ENCODE measurements at regions not wholly inside any gene's neighbourhood (a gene's known extent, or its start where the extent isn't known, plus 50 kb on each side); places are given as distances from the start of the nearest gene placed in this dataset.

GRCh38 chr5:6806668-6807067 lies 93.4 kb downstream of the TENT4A start:
- no peak for TF ChIP-seq CTCF (IDR thresholded peaks at IDR 0.05; ENCODE audit: low read depth, low read length, poor library complexity, severe bottlenecking)
- no peak for TF ChIP-seq EZH2phosphoT487 (IDR thresholded peaks at IDR 0.05; ENCODE audit: borderline replicate concordance, low read length)
